Neural cell (in vitro differentiated cells): ENCODE measurements at regions not wholly inside any gene's neighbourhood (a gene's known extent, or its start where the extent isn't known, plus 50 kb on each side); places are given as distances from the start of the nearest gene placed in this dataset.

ENCODE experiments used
- EP300 ChIP-seq: fragments of 450-650 bp; conservative IDR thresholded peaks from 2 replicates; pipeline ENCODE4 v1.6.1; 2014; ENCODE audit warnings: antibody characterized with exemption, mild to moderate bottlenecking, moderate library complexity; ENCODE audit not compliant: poor library complexity, severe bottlenecking
- EZH2 ChIP-seq: fragments of 200-600, 300-800 bp; shearing (Covaris generic), sonication (generic); IDR thresholded peaks from 2 replicates; pipeline ENCODE4 v1.6.1; 2014; ENCODE audit warnings: antibody characterized with exemption, low read length, borderline replicate concordance, mild to moderate bottlenecking; ENCODE audit not compliant: insufficient read depth, poor library complexity, severe bottlenecking
- TAF1 ChIP-seq: IDR thresholded peaks from 2 replicates; pipeline ENCODE4 v1.6.1; 2012; ENCODE audit warnings: low read depth
- TF ChIP-seq, protein P1 (sequence below): fragments of 450-650 bp; IDR thresholded peaks from 2 replicates; pipeline ENCODE4 v1.5.1; 2014; ENCODE audit warnings: antibody characterized with exemption, mild to moderate bottlenecking, moderate library complexity; ENCODE audit not compliant: poor library complexity, severe bottlenecking
- TF ChIP-seq, protein P2 (sequence below): IDR thresholded peaks from 2 replicates; pipeline ENCODE4 v1.6.1; 2012; ENCODE audit warnings: borderline replicate concordance

DNA sequence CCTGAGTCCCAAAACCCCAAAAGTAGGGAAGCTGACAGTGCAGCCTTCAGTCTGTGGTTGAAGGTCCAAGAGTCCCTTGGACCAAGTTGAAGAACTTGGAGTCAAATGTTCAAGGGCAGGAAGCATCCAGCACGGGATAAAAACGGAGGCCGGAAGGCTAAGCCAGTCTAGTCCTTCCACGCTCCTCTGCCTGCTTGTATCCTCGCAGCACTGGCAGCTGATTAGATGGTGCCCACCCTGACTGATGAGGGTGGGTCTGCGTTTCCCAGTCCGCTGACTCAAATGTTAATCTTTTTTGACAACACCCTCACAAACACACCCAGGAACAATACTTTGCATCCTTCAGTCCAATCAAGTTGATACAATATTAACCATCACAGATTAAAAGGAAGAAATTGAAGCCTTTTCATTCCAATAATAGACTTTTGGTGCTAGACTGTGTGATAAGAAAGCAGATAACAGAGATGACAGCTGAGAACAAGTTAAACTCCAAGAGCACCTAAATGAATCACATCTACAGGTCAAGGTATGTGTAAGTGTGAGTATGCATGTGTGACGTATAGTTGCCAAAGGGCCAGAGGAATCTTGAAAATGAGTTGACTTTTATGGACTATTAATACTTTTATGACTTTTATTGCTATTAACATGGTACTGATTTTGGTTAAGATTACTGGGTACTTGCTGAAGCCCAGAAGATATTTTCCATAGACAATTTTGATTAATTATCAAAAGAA is 933.5 kb upstream of the SOX9 start:
- TF ChIP-seq EP300, result no peak
- TF ChIP-seq TAF1, result no peak
- TF ChIP-seq EZH2, result no peak
- TF ChIP-seq, protein P1, sequence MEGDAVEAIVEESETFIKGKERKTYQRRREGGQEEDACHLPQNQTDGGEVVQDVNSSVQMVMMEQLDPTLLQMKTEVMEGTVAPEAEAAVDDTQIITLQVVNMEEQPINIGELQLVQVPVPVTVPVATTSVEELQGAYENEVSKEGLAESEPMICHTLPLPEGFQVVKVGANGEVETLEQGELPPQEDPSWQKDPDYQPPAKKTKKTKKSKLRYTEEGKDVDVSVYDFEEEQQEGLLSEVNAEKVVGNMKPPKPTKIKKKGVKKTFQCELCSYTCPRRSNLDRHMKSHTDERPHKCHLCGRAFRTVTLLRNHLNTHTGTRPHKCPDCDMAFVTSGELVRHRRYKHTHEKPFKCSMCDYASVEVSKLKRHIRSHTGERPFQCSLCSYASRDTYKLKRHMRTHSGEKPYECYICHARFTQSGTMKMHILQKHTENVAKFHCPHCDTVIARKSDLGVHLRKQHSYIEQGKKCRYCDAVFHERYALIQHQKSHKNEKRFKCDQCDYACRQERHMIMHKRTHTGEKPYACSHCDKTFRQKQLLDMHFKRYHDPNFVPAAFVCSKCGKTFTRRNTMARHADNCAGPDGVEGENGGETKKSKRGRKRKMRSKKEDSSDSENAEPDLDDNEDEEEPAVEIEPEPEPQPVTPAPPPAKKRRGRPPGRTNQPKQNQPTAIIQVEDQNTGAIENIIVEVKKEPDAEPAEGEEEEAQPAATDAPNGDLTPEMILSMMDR, result no peak
- TF ChIP-seq, protein P2, sequence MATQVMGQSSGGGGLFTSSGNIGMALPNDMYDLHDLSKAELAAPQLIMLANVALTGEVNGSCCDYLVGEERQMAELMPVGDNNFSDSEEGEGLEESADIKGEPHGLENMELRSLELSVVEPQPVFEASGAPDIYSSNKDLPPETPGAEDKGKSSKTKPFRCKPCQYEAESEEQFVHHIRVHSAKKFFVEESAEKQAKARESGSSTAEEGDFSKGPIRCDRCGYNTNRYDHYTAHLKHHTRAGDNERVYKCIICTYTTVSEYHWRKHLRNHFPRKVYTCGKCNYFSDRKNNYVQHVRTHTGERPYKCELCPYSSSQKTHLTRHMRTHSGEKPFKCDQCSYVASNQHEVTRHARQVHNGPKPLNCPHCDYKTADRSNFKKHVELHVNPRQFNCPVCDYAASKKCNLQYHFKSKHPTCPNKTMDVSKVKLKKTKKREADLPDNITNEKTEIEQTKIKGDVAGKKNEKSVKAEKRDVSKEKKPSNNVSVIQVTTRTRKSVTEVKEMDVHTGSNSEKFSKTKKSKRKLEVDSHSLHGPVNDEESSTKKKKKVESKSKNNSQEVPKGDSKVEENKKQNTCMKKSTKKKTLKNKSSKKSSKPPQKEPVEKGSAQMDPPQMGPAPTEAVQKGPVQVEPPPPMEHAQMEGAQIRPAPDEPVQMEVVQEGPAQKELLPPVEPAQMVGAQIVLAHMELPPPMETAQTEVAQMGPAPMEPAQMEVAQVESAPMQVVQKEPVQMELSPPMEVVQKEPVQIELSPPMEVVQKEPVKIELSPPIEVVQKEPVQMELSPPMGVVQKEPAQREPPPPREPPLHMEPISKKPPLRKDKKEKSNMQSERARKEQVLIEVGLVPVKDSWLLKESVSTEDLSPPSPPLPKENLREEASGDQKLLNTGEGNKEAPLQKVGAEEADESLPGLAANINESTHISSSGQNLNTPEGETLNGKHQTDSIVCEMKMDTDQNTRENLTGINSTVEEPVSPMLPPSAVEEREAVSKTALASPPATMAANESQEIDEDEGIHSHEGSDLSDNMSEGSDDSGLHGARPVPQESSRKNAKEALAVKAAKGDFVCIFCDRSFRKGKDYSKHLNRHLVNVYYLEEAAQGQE, result no peak
